ENCODE measurements at regions not wholly inside any gene's neighbourhood (a gene's known extent, or its start where the extent isn't known, plus 50 kb on each side); places are given as distances from the start of the nearest gene placed in this dataset.

- no peaks in the 10 kb centered on the region for H3K9me1 ChIP-seq (replicated peaks; ENCODE audit: control insufficient read depth, extremely low read depth, insufficient read depth, low read length)
- H3K9me3 ChIP-seq (replicated peaks; ENCODE audit: control insufficient read depth, insufficient read depth, low read length) = no peaks in the 10 kb centered on the region
- ChIA-PET CTCF (no interaction called here), POLR2A (no interaction called here)
- H4K20me1 ChIP-seq (replicated peaks; ENCODE audit: control insufficient read depth, extremely low read depth, insufficient read depth, low read length) = no peaks in the 10 kb centered on the region
- dilution Hi-C loops (cut with MboI; ENCODE audit: extremely low pct_ligation_motif_present, low sequenced_read_pairs) (no loop called here), intact Hi-C loops (cut with micrococcal nuclease) (no loop called here)
- no peak overlapping the region for H2AFZ ChIP-seq (ENCODE audit: low read depth, low read length)
- no TSS peak for BruUV-seq (replicated peaks)
- H3K36me3 ChIP-seq (ENCODE audit: control insufficient read depth in 2 of 2, extremely low read depth in 1 of 2, insufficient read depth in 2 of 2, low read length in 2 of 2) = no peaks in the 10 kb centered on the region
- H3K27ac ChIP-seq (ENCODE audit: insufficient read depth, low read depth, low read length) = no peak overlapping the region
- H3K4me1 ChIP-seq (ENCODE audit: control insufficient read depth, extremely low read depth, insufficient read depth, low read length) = no peaks in the 10 kb centered on the region
- FAIRE-seq (no peak), DNase-seq (ENCODE audit: low read depth, low spot score) (no peak)
- no peaks in the 10 kb centered on the region for H3K79me2 ChIP-seq (ENCODE audit: control insufficient read depth, insufficient read depth, low read length)
- H3K9ac ChIP-seq (replicated peaks; ENCODE audit: extremely low read depth, insufficient read depth, low read length) = no peak overlapping the region
- no peak for TF ChIP-seq MYC (IDR thresholded peaks at IDR 0.05; ENCODE audit: low read depth, low read length)
- no peak for TF ChIP-seq JUN (IDR thresholded peaks at IDR 0.05; ENCODE audit: borderline replicate concordance, insufficient read depth, insufficient read length, low read depth)
- TF ChIP-seq POLR2AphosphoS5 (IDR thresholded peaks at IDR 0.05; ENCODE audit: insufficient read depth, low read depth, low read length) = no peak
- no peak for TF ChIP-seq GATA2 (IDR thresholded peaks at IDR 0.05; ENCODE audit: insufficient read depth, insufficient read length, low read depth, low read length)
- no peak for TF ChIP-seq CTCF (IDR thresholded peaks at IDR 0.05; ENCODE audit: extremely low read depth in 1 of 2, insufficient read depth in 1 of 2, low read depth in 1 of 2, low read length in 2 of 2)
- no peak for TF ChIP-seq MAX (IDR thresholded peaks at IDR 0.05; ENCODE audit: insufficient read depth, insufficient read length)
- TF ChIP-seq POLR2A (IDR thresholded peaks at IDR 0.05; ENCODE audit: low read depth, low read length) = no peak
- no peak for TF ChIP-seq FOS (IDR thresholded peaks at IDR 0.05; ENCODE audit: borderline replicate concordance, insufficient read depth, low read length)
- no peak for TF ChIP-seq EZH2 (IDR thresholded peaks at IDR 0.05; ENCODE audit: borderline replicate concordance, low read depth, low read length, severe bottlenecking)
- H3K27me3 ChIP-seq (ENCODE audit: control insufficient read depth in 2 of 2, insufficient read depth in 2 of 2, low read length in 2 of 2) = no peaks in the 10 kb centered on the region
- no peak overlapping the region for H3K4me2 ChIP-seq (ENCODE audit: insufficient read depth, low read length)
- H3K4me3 ChIP-seq (replicated peaks in 1 of 3; ENCODE audit: insufficient read depth in 1 of 3, low read depth in 1 of 3, low read length in 3 of 3) = no peak overlapping the region
These were observed 236.9 kb upstream of the USP9Y start for GRCh38 chrY:12464155-12464554.

All from endothelial cell of umbilical vein (primary cell).